GM19035 (cell line): ENCODE measurements at regions not wholly inside any gene's neighbourhood (a gene's known extent, or its start where the extent isn't known, plus 50 kb on each side); places are given as distances from the start of the nearest gene placed in this dataset.
"Not testable (repeated sequence)": the region's sequence is repeated elsewhere in the genome, so short reads cannot be mapped to it uniquely, and the experiment has no call there.

Source experiments
- ATAC-seq: cut with Tn5 transposase; IDR thresholded peaks from one replicate; pipeline ENCODE4 v1.9.1; 2021; ENCODE audit not compliant: unreplicated experiment

- ATAC-seq, result no peak
These were observed 90.9 kb upstream of the MDM1 start for GRCh38 chr12:68422956-68423574.

GRCh38 chr12:68425998-68426397, 93.8 kb upstream of the MDM1 start:
- ATAC-seq, result no peak

- ATAC-seq, result no peak
These were observed 96.0 kb upstream of the MDM1 start for GRCh38 chr12:68428211-68428610.

GRCh38 chr12:68428724-68429501, 96.8 kb upstream of the MDM1 start:
- ATAC-seq, result no peak

- no peak for ATAC-seq
These were observed 97.5 kb upstream of the MDM1 start for GRCh38 chr12:68429696-68430095.

- no peak for ATAC-seq
These were observed 99.6 kb upstream of the MDM1 start for GRCh38 chr12:68431786-68432185.

- no peak for ATAC-seq
These were observed 100.5 kb upstream of the MDM1 start for GRCh38 chr12:68432622-68433021.

GRCh38 chr12:68434391-68435298, 102.5 kb upstream of the MDM1 start:
- no peak for ATAC-seq

- no peak for ATAC-seq
These were observed 103.1 kb upstream of the MDM1 start for GRCh38 chr12:68435299-68435637.

- no peak for ATAC-seq
These were observed 103.7 kb upstream of the MDM1 start for GRCh38 chr12:68435816-68436215.

- ATAC-seq, result no peak
These were observed 106.4 kb upstream of the MDM1 start for GRCh38 chr12:68438601-68439000.

GRCh38 chr12:68439368-68440045, 107.3 kb upstream of the MDM1 start:
- ATAC-seq, result no peak

- no peak for ATAC-seq
These were observed 108.0 kb upstream of the MDM1 start for GRCh38 chr12:68440068-68440581.

GRCh38 chr12:68441167-68441566, 109.0 kb upstream of the MDM1 start:
- ATAC-seq, result no peak

GRCh38 chr12:68442353-68442972, 110.3 kb upstream of the MDM1 start:
- ATAC-seq, result not testable (repeated sequence)

- not testable (repeated sequence) for ATAC-seq
These were observed 111.5 kb upstream of the MDM1 start for GRCh38 chr12:68443695-68444094.

GRCh38 chr12:68445824-68446223, 113.7 kb upstream of the MDM1 start:
- ATAC-seq, result no peak

- ATAC-seq, result no peak
These were observed 114.2 kb upstream of the MDM1 start for GRCh38 chr12:68446384-68446783.

- ATAC-seq, result no peak
These were observed 115.0 kb upstream of the MDM1 start for GRCh38 chr12:68446901-68447796.
